GM12892 (cell line): ENCODE measurements at regions not wholly inside any gene's neighbourhood (a gene's known extent, or its start where the extent isn't known, plus 50 kb on each side); places are given as distances from the start of the nearest gene placed in this dataset.

ENCODE experiments used
- POLR2A ChIP-seq: IDR thresholded peaks from 2 replicates; pipeline ENCODE4 v1.6.1; 2011; ENCODE audit warnings: low read depth, low read length, control low read depth
- POLR2AphosphoS5 ChIP-seq: IDR thresholded peaks from 2 replicates; pipeline ENCODE4 v1.6.1; 2011; ENCODE audit warnings: low read depth, low read length, control low read depth

GRCh38 chr3:68220832-68221231, 566.4 kb upstream of the SUCLG2 start:
- TF ChIP-seq POLR2A: no peak
- no peak for TF ChIP-seq POLR2AphosphoS5
